Transverse colon (tissue), 4 donors: ENCODE measurements at regions not wholly inside any gene's neighbourhood (a gene's known extent, or its start where the extent isn't known, plus 50 kb on each side); places are given as distances from the start of the nearest gene placed in this dataset.

Experiments
- DNase-seq: peaks from one replicate; pipeline ENCODE4 v3.0.0-alpha.2; 2019
- H3K27ac ChIP-seq, 4 donors: fragments of 200-600 bp; sonication (generic); 2 replicates each; pipeline ENCODE4 v1.5.1; 2016 to 2018; ENCODE audit warnings: inconsistent platforms in 4 of 4
- H3K27me3 ChIP-seq: fragments of 200-600 bp; sonication (generic); 2 replicates; pipeline ENCODE4 v1.5.1; 2017; ENCODE audit warnings: inconsistent platforms
- H3K36me3 ChIP-seq, 4 donors: fragments of 200-600 bp; sonication (generic); 2 replicates each; pipeline ENCODE4 v1.5.1; 2017 to 2019; ENCODE audit warnings: inconsistent platforms in 4 of 4
- H3K4me1 ChIP-seq, 4 donors: fragments of 200-600 bp; sonication (generic); 2 replicates each; pipeline ENCODE4 v1.5.1; 2017 to 2020; ENCODE audit warnings: inconsistent platforms in 4 of 4
- H3K4me3 ChIP-seq, 4 donors: fragments of 200-600 bp; sonication (generic); 1 replicate in 1 of 4; 2 replicates in 3 of 4; pipeline versions ENCODE4 v1.5.1 to v1.6.1; 2017 to 2019; ENCODE audit warnings: inconsistent platforms in 4 of 4
- H3K9me3 ChIP-seq, 2 donors: fragments of 200-600 bp; sonication (generic); 2 replicates each; pipeline ENCODE4 v1.5.1; 2017 to 2019; ENCODE audit warnings: inconsistent platforms in 2 of 2
- EP300 ChIP-seq: sonication (generic); formaldehyde crosslinking; IDR thresholded peaks from one replicate; pipeline ENCODE4 v1.6.1; 2017; ENCODE audit warnings: antibody characterized with exemption, low read depth
- POLR2A ChIP-seq: fragments of 450-650 bp; IDR thresholded peaks from one replicate; pipeline ENCODE4 v1.6.1; 2016; ENCODE audit warnings: antibody characterized with exemption, mild to moderate bottlenecking, moderate library complexity
- POLR2AphosphoS5 ChIP-seq, 3 donors: sonication (generic); formaldehyde crosslinking; IDR thresholded peaks; one replicate each; pipeline ENCODE4 v1.6.1; 2016; ENCODE audit warnings: antibody characterized with exemption in 3 of 3
- WGBS, 2 donors: methylation state at CpG; one replicate each; pipeline ENCODE4 v1.1.5; 2018; ENCODE audit warnings: low coverage in 1 of 2; 5-methylcytosine and 5-hydroxymethylcytosine counted together
- in situ Hi-C, 4 donors: fragments of 200-750 bp; cut with MboI; loops; one replicate each; pipeline versions ENCODE4 v1.15.0 to v1.15.1; 2017; ENCODE audit warnings: low sequenced_read_pairs in 3 of 4, low pct_ligation_motif_present in 1 of 4, low pct_unique_long_range_greater_than_20kb in 1 of 4
- intact Hi-C: fragments of 100-400 bp; cut with DNase I; formaldehyde crosslinking; loops from one replicate; pipeline ENCODE4 v1.15.1; 2023; ENCODE audit warnings: low total_unique reads
- TF ChIP-seq, protein P1 (sequence below), 5 experiments: fragments of 200-600 bp in 3 of 5; fragments of 450-650 bp in 2 of 5; sonication (generic) in 3 of 5; IDR thresholded peaks; 1 replicate in 2 of 5; 2 replicates in 3 of 5; pipeline ENCODE4 v1.5.1; 2016 to 2017; ENCODE audit warnings: antibody characterized with exemption in 5 of 5, inconsistent platforms in 3 of 5, mild to moderate bottlenecking in 2 of 5, moderate library complexity in 1 of 5

GRCh38 chr18:54023471-54023870, 201.0 kb downstream of the MBD2 start:
- no peaks in the 10 kb centered on the region for H3K9me3 ChIP-seq
- DNase-seq, result no peak
- TF ChIP-seq POLR2AphosphoS5 (IDR thresholded peaks at IDR 0.05) (no peak), POLR2A (no peak), EP300 (no peak)
- TF ChIP-seq, protein P1, sequence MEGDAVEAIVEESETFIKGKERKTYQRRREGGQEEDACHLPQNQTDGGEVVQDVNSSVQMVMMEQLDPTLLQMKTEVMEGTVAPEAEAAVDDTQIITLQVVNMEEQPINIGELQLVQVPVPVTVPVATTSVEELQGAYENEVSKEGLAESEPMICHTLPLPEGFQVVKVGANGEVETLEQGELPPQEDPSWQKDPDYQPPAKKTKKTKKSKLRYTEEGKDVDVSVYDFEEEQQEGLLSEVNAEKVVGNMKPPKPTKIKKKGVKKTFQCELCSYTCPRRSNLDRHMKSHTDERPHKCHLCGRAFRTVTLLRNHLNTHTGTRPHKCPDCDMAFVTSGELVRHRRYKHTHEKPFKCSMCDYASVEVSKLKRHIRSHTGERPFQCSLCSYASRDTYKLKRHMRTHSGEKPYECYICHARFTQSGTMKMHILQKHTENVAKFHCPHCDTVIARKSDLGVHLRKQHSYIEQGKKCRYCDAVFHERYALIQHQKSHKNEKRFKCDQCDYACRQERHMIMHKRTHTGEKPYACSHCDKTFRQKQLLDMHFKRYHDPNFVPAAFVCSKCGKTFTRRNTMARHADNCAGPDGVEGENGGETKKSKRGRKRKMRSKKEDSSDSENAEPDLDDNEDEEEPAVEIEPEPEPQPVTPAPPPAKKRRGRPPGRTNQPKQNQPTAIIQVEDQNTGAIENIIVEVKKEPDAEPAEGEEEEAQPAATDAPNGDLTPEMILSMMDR (IDR thresholded peaks at IDR 0.05), result no peak
- in situ Hi-C loops (no loop called here), intact Hi-C loops (loop anchor here (1.0 kb wide), 1 partner anchor 9 kb away; no protein-coding TSS in a partner anchor)
- no peak overlapping the region for H3K27ac ChIP-seq
- 68 to 69% methylated on average over 2 to 4 of the region's 4 CpGs for WGBS, 2 donors
- no peaks in the 10 kb centered on the region for H3K4me1 ChIP-seq
- H3K27me3 ChIP-seq, result no peaks in the 10 kb centered on the region
- no peak overlapping the region for H3K4me3 ChIP-seq
- H3K36me3 ChIP-seq, result no peaks in the 10 kb centered on the region

- H3K27ac ChIP-seq, result no peak overlapping the region
- in situ Hi-C loops (no loop called here), intact Hi-C loops (no loop called here)
- no peaks in the 10 kb centered on the region for H3K4me1 ChIP-seq
- DNase-seq, result no peak
- no peaks in the 10 kb centered on the region for H3K36me3 ChIP-seq
- H3K4me3 ChIP-seq, result no peak overlapping the region
- no peaks in the 10 kb centered on the region for H3K27me3 ChIP-seq
- TF ChIP-seq POLR2A (no peak), EP300 (no peak), POLR2AphosphoS5 (IDR thresholded peaks at IDR 0.05) (no peak)
- TF ChIP-seq, protein P1 (IDR thresholded peaks at IDR 0.05), result no peak
- no peaks in the 10 kb centered on the region for H3K9me3 ChIP-seq
Measured at GRCh38 chr18:54020966-54021365, 203.5 kb downstream of the MBD2 start.

GRCh38 chr18:54020156-54020745, 204.2 kb downstream of the MBD2 start:
- Histone ChIP-seq H3K36me3 (no peaks in the 10 kb centered on the region), H3K4me1 (no peaks in the 10 kb centered on the region), H3K27ac (no peak overlapping the region), H3K27me3 (no peaks in the 10 kb centered on the region), H3K9me3 (no peaks in the 10 kb centered on the region), H3K4me3 (no peak overlapping the region)
- 70 to 80% methylated on average over 6 of the region's 6 CpGs for WGBS, 2 donors
- no peak for DNase-seq
- TF ChIP-seq EP300, result no peak
- TF ChIP-seq, protein P1 (IDR thresholded peaks at IDR 0.05), result no peak
- TF ChIP-seq POLR2A, result no peak
- no peak for TF ChIP-seq POLR2AphosphoS5 (IDR thresholded peaks at IDR 0.05)
- in situ Hi-C loops (no loop called here), intact Hi-C loops (no loop called here)

GRCh38 chr18:54019641-54020040, 204.8 kb downstream of the MBD2 start:
- H3K4me1 ChIP-seq, result no peaks in the 10 kb centered on the region
- intact Hi-C loops (no loop called here), in situ Hi-C loops (no loop called here)
- TF ChIP-seq, protein P1 (IDR thresholded peaks at IDR 0.05), result no peak
- TF ChIP-seq EP300, result no peak
- TF ChIP-seq POLR2A, result no peak
- no peak for TF ChIP-seq POLR2AphosphoS5 (IDR thresholded peaks at IDR 0.05)
- 77 to 82% methylated on average over 3 of the region's 3 CpGs for whole genome bisulfite sequencing, 2 donors
- H3K4me3 ChIP-seq, result no peak overlapping the region
- no peaks in the 10 kb centered on the region for H3K9me3 ChIP-seq
- no peak for DNase-seq
- H3K27me3 ChIP-seq, result no peaks in the 10 kb centered on the region
- H3K36me3 ChIP-seq, result no peaks in the 10 kb centered on the region
- no peak overlapping the region for H3K27ac ChIP-seq
